Esophagus muscularis mucosa (tissue), 4 donors: ENCODE measurements at regions not wholly inside any gene's neighbourhood (a gene's known extent, or its start where the extent isn't known, plus 50 kb on each side); places are given as distances from the start of the nearest gene placed in this dataset.

ENCODE experiments used
- DNase-seq: peaks from one replicate; pipeline ENCODE4 v3.0.0-alpha.2; 2017; ENCODE audit errors: extremely low spot score
- H3K27ac ChIP-seq, 4 donors: fragments of 200-600 bp; sonication (generic); replicated peaks in 1 of 4; 1 replicate in 3 of 4; 2 replicates in 1 of 4; pipeline ENCODE4 v1.5.1; 2016 to 2019; ENCODE audit warnings: mild to moderate bottlenecking in 1 of 4
- H3K27me3 ChIP-seq, 4 donors: fragments of 200-600 bp; sonication (generic); one replicate each; pipeline versions ENCODE4 v1.5.1 to v1.6.0; 2016 to 2019
- H3K36me3 ChIP-seq, 4 donors: fragments of 200-600 bp; sonication (generic); one replicate each; pipeline ENCODE4 v1.5.1; 2016 to 2019
- H3K4me1 ChIP-seq, 4 donors: fragments of 200-600 bp; sonication (generic); one replicate each; pipeline ENCODE4 v1.5.1; 2016 to 2019
- H3K4me3 ChIP-seq, 4 donors: fragments of 200-600 bp; sonication (generic); 1 replicate in 2 of 4; 2 replicates in 2 of 4; pipeline ENCODE4 v1.5.1; 2016 to 2019; ENCODE audit warnings: mild to moderate bottlenecking in 4 of 4, moderate library complexity in 1 of 4
- H3K9me3 ChIP-seq, 4 donors: fragments of 200-600 bp; sonication (generic); 1 replicate in 3 of 4; 2 replicates in 1 of 4; pipeline ENCODE4 v1.5.1; 2016 to 2019
- CTCF ChIP-seq, 3 experiments: fragments of 200-600 bp in 2 of 3; fragments of 450-650 bp in 1 of 3; sonication (generic) in 2 of 3; IDR thresholded peaks; one replicate each; pipeline ENCODE4 v1.5.1; 2017 to 2019; ENCODE audit warnings: antibody characterized with exemption in 3 of 3, mild to moderate bottlenecking in 2 of 3, moderate library complexity in 1 of 3
- EP300 ChIP-seq: sonication (generic); formaldehyde crosslinking; IDR thresholded peaks from one replicate; pipeline ENCODE4 v1.6.1; 2017; ENCODE audit warnings: antibody characterized with exemption
- POLR2A ChIP-seq: fragments of 450-650 bp; IDR thresholded peaks from one replicate; pipeline ENCODE4 v1.6.1; 2017; ENCODE audit warnings: antibody characterized with exemption, moderate library complexity, mild to moderate bottlenecking, low read depth
- POLR2AphosphoS5 ChIP-seq, 2 donors: sonication (generic); formaldehyde crosslinking; IDR thresholded peaks; one replicate each; pipeline ENCODE4 v1.6.1; 2017; ENCODE audit warnings: antibody characterized with exemption in 2 of 2
- WGBS: methylation state at CpG from one replicate; pipeline ENCODE4 v1.1.5; 2018; 5-methylcytosine and 5-hydroxymethylcytosine counted together
- intact Hi-C: fragments of 100-400 bp; cut with DNase I; formaldehyde crosslinking; loops from one replicate; pipeline ENCODE4 v1.15.1; 2023

- WGBS: 90% methylated on average over 13 of the region's 13 CpGs
- H3K4me1 ChIP-seq: no peaks in the 10 kb centered on the region
- H3K27ac ChIP-seq: no peak overlapping the region
- intact Hi-C loops: no loop called here
- peaks cover 0 to 8% (median 0%) of the 10 kb centered on the region in 4 donors for H3K27me3 ChIP-seq
- TF ChIP-seq CTCF (IDR thresholded peaks at IDR 0.05) (no peak), POLR2A (no peak), POLR2AphosphoS5 (IDR thresholded peaks at IDR 0.05) (no peak), EP300 (no peak)
- H3K4me3 ChIP-seq: no peak overlapping the region
- no peaks in the 10 kb centered on the region for H3K9me3 ChIP-seq
- no peak for DNase-seq
- no peaks in the 10 kb centered on the region for H3K36me3 ChIP-seq
Observed at GRCh38 chr14:22113401-22113800, 439.8 kb upstream of the OR4E1 start.

- H3K36me3 ChIP-seq: no peaks in the 10 kb centered on the region
- H3K4me3 ChIP-seq: no peak overlapping the region
- WGBS: 64% methylated on average over 3 of the region's 3 CpGs
- no peak for DNase-seq
- no peak overlapping the region for H3K27ac ChIP-seq
- no peaks in the 10 kb centered on the region for H3K4me1 ChIP-seq
- no peaks in the 10 kb centered on the region for H3K9me3 ChIP-seq
- H3K27me3 ChIP-seq: peaks cover 0 to 8% (median 0%) of the 10 kb centered on the region in 4 donors
- intact Hi-C loops: no loop called here
- TF ChIP-seq CTCF (IDR thresholded peaks at IDR 0.05): peak in 1 of 3 experiments; percentile 29
- TF ChIP-seq POLR2A: no peak
Observed at GRCh38 chr14:22112004-22112403, 438.4 kb upstream of the OR4E1 start.

GRCh38 chr14:22107753-22108152, 434.1 kb upstream of the OR4E1 start:
- DNase-seq: no peak
- no peak for TF ChIP-seq POLR2AphosphoS5 (IDR thresholded peaks at IDR 0.05)
- no peak for TF ChIP-seq EP300
- no peak for TF ChIP-seq CTCF (IDR thresholded peaks at IDR 0.05)
- TF ChIP-seq POLR2A: no peak
- Histone ChIP-seq H3K36me3 (no peaks in the 10 kb centered on the region), H3K9me3 (no peaks in the 10 kb centered on the region), H3K4me3 (no peak overlapping the region), H3K27me3 (peaks cover 0 to 9% (median 0%) of the 10 kb centered on the region in 4 donors), H3K4me1 (no peaks in the 10 kb centered on the region), H3K27ac (no peak overlapping the region)
- intact Hi-C loops: no loop called here

GRCh38 chr14:22106700-22107697, 433.4 kb upstream of the OR4E1 start:
- DNase-seq: no peak
- TF ChIP-seq EP300: no peak
- TF ChIP-seq CTCF (IDR thresholded peaks at IDR 0.05): no peak
- no peak for TF ChIP-seq POLR2A
- TF ChIP-seq POLR2AphosphoS5 (IDR thresholded peaks at IDR 0.05): no peak
- WGBS: 62% methylated on average over 8 of the region's 8 CpGs
- intact Hi-C loops: no loop called here
- Histone ChIP-seq H3K4me1 (no peaks in the 10 kb centered on the region), H3K27me3 (peaks cover 0 to 3% (median 0%) of the 10 kb centered on the region in 4 donors), H3K9me3 (no peaks in the 10 kb centered on the region), H3K4me3 (no peak overlapping the region), H3K27ac (no peak overlapping the region), H3K36me3 (no peaks in the 10 kb centered on the region)
